HG03066 (cell line): ENCODE measurements at regions not wholly inside any gene's neighbourhood (a gene's known extent, or its start where the extent isn't known, plus 50 kb on each side); places are given as distances from the start of the nearest gene placed in this dataset.

Source experiments
- ATAC-seq: cut with Tn5 transposase; IDR thresholded peaks from one replicate; pipeline ENCODE4 v1.9.1; 2021; ENCODE audit warnings: low read depth; ENCODE audit not compliant: unreplicated experiment

DNA sequence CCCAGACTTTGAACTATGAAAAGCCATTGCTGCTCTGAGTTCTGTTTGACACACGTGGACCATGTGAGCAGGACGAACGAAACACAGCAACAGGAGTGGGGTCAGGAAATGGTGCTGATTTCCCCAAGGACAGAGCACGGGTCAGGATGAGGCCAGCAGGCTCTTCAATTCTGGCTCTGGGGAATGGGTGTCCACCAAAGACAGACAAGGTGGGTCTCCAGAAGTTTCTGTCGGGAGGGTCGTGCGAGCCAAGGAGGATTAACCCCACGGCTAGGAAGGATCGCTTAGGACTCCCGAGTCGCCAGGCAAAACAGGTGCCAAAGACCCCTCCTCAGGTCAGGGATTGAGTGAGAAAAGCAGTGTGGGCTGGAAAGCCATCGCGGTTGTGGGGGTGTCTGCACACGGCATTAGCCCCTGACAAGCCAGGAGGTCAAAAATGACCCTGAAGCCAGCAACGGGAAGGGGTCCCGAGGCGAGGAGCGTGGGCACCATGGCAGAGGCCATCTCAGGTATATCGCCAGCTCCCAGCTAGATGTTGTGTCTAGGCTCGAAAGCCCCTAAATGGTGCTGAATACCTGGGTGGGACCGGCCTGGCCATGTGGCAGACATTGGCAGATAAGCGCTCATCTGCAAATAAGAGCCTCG lies 213.9 kb upstream of the SALL3 start:
- no peak for ATAC-seq

DNA sequence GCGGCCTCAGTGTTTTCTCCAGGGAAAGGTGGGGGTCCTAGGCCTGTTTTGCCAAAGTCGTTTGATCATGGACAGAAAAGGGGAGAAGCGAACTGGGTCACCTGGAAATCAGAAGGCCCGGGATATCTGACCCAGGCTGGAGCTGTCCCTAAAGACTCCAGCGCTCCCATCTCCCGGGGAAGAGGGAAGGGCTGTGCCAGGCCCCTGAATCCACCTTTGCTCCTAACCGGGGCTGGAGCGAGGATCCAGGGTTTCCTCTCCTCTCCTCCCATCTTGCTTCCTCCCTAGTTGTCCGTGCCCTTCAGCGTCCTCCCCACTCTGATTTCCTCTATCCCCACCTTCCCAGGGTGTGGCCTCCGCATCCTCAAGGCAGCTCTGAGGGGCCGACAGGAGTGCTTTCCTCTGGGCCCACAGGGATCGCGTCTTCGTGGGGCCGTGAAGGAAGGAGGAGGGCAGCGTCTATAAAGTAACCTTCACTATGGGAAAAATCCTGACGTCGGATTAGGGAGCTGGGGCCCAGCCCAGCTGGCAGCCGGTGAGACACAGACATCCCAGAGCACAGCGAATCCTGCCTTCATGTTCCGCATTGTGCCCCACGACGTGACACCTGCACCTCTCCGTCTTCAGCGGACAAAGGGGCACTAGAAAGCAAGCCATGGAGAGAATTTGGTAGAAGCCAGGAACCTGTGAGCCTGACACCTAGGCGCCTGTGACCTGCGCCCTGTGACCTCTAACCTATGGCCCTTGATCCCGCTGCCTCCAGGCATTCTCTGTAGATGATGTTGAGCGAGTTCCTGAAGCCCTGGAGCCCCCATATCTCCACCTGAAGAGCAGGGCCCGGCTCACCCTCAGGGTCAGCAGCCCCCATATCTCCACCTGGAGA lies 212.7 kb upstream of the SALL3 start:
- ATAC-seq = no peak

DNA sequence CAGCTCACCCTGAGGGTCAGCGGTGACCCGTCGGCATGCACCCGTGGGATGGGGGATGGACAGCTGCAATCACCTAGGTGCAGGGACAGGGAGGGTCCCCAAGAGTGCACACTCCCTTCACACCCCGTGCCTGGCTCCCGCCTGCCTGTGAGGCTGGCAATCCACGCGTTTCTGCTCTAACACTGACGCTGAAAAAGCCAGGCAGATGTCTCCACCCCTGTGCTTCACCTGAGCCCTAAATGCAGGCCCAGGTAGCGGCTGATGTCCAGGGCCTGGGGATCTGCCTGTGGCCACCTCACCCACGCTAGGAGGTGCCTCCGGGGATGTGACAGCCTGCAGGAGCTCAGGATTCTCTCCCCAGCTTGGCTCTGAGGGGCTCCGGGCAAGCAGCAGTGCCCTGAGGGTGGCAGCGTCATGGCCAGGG lies 212.0 kb upstream of the SALL3 start:
- no peak for ATAC-seq

DNA sequence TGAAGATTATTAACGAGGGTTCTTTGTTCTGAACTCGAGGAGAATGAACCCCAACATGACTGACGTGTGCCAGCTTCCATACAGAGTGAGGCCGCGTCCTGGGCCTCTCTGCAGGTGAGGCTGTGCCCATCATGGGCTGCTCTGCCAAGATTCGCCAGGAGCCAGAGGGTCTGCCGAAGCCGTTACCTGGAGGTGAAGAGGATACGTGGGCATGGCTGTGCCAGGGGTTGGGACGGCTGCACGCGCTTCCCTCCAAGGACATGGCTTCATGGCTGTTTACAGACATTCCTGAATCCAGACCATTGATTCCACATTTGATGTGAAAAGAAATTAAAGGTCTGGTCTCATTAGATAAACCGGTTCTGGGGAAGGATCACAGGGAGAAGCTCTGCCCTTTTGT lies 211.4 kb upstream of the SALL3 start:
- no peak for ATAC-seq

DNA sequence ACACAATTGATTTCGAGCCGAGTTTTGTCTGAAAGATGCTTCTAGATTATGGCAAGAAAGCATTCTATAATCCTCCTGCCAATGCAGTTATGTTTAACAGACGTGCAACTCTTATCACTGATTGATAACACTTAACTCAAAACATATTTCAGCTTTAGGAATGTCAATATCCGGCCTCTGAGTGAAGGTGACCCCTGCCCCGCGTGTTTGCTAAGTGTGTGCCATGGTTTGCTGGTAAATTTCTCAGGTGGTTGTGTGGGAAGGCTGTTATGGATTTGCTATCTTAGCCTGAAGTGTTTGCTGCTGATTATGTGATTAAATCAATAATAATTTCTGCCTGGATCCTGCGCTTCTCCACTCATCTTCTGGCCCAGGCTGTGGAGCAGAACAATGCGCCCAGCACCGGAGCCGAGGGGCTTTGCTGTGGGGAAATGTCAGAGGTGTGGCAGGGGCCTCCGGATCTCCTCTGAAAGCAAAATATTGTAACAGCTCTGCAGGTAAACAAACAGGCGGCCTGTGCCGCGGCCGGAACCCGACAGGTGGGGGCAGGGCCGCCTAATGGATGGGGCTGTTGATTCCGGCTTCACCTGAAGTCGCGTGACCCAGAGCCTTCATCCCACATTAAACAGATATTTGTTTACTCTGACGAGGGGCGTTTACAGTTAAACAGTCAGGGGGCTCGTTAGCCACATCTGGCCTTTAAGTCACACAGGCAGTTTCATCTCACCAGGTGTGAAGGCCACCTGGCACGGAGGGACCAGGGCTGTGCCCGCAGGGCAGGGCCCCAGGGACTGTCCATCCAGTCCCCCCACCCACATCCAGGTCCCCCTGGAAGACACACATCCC lies 210.7 kb upstream of the SALL3 start:
- ATAC-seq = no peak

DNA sequence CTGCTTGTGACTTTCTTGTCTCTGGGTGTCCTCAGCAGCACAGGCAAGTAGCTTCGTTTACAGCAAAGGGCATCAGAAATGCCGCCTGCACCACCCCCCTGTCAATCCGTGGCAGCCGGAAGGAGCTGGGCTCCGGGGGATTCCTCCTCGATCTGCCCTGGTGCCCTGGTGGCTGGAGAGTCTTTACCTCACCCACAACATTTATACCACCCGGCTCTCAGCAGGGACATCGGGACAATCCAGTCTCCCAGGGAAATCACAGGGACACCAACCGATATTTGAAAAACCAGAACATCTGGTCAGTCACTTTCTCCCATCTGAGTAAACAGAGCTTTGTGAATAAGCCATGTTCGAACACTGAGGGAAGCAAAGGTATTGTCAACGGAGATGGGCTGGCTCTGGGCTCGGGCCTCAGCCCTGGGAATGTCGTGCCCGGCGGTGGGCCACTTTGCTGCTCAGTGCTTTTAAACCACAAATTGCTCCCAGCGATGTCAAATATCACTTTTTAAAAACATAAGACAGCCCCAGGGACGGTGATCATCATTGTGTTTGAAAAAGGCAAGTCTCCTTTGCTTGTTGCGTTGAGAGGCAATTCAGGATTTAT lies 210.0 kb upstream of the SALL3 start:
- ATAC-seq = no peak

DNA sequence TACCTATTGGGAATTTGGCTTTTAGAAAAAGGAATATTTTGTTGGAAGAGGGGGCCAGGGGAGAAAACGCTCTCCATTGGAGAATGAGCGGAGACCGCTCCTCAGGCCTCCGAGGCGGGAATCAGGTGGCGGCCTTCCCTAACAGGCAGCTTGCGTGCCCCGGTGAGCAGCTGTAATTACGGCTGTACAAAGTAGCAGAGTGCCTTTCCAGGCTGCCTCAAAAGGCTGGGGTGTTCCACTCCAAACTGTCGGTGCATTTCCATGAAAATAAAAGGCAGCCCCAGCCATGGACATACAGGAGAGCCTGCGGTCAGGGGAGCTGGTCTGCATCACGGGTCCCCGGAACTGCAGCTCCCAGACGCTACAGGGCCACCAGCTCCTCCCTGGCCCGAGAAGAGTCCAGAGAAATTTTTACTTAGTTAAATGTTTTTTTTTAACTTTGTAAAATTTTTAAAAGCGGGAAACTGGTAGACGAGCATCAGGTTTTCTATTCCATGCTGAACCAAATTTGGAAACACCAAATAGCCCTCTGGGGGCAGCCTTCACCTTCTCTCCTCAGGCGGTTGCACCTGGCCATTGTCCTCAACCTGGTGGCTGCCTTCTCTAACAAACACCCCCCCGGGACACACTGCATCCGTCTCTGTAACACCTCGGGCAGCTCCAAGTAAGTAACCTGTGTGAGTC lies 209.3 kb upstream of the SALL3 start:
- ATAC-seq = no peak

DNA sequence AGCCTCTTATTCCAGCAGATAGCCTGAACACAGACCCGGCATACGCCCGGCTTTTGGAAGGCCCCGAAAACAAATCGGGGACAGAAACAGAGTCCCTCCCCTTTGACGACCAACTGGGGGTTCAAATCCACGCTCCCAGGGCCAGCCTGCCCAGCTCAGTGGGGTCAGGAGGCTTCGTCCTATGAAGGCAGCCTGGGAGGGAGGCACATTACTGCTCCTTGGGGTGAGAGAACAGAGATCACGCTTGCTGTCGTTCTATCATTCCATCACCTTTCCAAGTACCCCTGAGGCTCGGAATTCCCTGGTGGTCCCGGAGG lies 208.8 kb upstream of the SALL3 start:
- ATAC-seq = no peak

DNA sequence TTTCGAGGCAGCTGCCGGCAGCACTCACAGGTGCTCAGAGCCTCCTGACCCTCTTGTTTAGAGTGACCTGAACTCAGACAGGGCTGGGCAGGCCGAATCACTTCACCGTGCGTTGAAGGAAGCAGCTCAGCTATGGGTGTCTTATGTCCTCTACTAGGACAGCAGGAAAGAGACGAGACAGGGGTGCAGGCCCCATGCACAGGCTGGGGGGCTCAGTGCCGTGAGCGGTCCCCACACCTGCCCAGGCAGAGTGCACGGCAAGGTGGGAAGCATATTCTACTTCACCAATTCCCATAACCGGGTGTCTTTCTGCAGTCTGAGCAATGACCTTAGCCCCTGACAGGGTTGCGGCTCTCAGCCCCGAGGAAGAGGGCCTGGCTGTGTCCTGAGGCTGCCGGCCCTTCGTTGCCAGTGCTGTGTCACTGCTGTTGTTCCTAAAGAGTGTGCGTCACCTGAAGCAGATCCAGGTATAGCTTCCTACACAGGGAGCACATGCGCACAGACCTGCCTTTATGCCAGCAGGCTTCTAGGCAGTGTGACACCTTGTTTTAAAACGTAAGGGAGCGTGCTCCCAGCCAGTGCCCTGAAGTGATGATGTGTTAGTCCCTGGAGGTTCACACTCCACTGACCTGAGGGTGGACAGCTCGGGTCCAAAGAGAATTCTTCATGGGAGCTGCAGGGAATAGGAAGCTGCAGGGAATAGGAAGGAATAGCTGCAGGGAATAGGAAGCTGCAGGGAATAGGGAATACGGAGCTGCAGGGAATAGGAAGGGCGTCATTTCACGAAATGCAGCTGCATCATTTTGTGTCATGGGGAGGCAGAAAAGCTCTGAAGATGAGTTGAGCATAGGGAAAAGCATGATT lies 207.9 kb upstream of the SALL3 start:
- no peak for ATAC-seq

DNA sequence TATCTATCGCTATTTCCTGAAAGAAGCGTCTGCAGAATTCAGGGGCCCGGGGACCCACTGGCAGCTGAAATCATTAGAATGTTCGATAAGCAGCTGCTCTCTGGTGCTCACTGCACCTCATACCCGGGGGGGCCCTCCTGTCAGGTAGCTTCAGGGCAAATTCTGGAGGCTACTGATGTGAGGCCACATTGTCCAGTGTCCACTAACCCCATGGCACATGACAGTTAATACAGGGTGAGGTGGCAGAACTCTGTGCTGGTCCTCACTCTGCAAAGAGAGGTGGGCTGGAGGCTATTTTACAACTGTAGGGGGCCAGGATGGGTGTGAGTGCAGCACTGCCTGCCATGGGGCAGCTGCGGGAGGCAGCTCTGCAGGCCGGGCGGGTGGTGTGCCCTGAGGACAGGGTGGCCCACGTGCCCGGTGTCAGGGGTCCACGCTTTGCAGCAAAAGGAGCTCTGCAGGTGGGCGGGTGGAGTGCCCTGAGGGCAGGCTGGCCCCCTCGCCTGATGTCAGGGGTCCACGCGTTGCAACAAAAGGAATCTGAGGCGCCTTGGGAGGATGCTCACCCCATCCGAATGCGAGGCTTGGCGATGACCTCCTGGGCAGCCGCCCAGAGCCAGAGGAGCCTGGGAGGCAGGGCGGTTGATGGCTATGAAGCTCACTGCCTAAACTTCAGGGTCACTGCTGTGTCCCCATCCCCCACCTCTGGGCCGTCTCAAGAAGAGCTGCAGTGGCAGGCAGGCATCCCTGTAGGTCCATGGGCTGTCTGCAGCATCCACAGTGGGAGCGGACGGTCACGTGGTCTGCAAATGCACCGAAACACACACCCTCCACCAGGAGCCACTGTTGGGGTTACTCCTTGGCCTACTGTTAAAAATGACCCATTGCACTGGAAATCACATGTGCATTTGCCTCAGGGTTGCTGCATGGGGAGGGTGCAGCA lies 207.0 kb upstream of the SALL3 start:
- no peak for ATAC-seq

DNA sequence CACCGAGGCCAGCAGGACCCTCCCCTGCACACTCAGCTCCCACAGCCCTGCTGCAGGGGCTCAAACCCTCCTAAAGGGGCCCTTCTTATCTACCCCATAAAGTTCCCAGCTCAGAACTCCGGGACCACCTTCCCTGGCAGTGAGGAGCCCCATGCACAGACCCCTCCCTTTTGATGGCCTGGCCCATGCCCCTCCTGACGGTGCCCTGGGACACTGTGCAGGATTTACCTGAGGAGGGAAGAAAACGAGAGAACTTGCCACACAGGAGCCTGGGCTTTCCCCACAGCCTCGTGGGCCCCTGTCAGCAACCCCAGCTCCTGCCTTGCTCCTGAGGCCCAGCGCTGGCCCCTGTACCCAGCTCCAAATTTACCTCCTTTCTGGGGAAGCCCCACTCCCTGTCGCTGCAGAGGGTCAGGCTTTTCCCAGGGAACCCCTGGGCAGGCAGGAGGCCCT lies 206.3 kb upstream of the SALL3 start:
- no peak for ATAC-seq

DNA sequence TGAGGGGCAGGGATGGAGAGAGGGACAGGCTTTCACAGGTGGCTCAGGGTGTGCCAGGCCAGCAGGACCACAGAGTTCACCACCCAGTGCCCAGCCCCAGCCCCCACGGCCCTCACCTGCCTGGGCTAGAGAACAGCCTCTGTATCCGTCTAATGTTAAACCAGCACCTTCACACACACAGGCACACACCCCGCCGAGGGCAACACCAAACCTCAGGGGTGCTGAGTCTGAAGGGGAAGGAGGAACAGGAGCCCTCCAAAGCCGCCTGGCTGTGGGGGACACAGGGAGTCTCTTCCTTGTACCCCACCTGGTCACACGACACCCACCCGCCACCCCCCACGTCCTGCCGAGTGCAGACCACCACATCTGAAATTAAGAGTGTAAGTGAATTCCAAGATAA lies 205.8 kb upstream of the SALL3 start:
- ATAC-seq = no peak

DNA sequence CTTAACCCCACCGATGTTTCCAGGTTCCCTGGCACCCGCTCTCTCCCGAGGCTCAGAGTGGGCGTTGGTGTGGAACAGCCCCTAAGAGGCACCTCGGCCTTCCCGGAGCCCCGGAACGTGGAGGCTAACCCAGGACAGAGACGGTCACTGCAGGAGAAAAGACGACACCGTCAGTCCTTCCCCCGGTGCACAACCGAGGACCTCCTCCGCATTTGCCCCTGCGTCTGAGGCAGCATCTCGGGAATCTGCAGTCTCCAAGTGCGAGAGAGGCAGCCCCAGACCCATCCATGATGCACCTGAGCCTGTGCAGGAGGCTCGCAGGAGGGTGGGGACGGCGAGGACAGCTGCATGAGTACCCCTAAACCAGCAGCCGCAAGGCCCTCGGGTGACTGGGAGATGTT lies 204.9 kb upstream of the SALL3 start:
- no peak for ATAC-seq

DNA sequence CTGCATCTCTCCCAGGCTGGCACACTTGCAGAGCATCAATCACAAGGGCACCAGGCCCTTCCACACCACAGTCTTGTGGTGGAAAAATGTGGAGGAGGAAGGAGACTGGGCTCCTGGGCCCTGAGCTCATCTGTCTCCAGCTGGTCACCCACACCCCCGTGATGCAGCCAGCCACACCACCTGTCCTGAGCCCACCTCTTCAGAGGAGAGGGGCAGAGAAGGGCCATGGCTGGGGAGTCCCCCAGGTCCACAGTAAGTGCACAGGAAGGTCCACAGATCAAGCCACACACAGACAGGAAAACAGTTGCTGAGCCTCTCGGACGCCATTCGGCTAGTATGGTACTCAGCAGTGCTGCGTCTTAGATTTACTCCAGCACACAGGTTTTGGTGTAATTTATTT lies 203.5 kb upstream of the SALL3 start:
- ATAC-seq = no peak

DNA sequence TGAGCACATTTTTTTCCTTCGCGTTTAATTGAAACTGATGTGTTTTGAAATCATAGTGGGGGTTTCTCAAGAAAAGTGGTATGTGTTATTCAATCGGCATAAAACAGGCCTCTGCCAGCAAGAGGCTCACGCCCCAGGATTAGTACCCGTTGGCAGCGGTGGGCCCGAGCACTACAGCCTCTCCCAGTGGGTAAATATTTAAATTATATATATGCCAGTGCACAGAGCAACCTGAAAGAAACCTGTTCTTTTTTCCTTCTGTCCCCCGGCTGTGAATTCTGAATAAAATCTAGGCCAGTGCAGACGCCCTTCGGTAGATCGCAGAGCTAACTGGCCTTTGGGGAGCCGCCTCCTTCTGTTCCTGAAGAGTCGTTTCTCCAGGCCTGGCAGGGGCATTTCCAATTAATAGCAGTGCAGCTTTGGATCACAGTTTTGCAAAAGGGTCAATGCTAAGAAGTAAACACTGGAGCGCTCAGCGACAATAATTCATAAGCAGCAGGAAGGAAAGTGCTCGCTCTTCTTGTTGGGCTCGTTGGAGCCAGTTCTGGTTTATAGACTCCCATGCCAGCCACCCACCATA lies 202.8 kb upstream of the SALL3 start:
- ATAC-seq = no peak

DNA sequence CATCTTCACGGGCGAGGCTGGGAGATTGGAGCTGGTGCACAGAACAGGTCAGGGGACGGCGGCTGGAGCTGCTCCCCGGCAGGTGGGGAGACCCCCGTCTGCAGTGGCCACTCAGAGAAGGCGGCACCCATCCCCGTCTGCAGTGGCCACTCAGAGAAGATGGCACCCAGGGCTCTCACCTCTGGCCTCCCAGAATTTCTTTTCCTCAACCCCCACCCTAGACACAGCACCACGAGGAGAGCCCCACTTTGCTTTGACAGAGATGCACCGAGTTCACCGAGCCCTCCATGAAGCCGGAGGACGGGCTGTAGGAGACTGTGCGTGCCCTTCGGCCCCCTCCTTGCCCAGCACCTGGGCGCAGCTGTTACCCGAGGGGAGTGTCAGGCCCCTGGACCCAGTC lies 201.6 kb upstream of the SALL3 start:
- ATAC-seq = no peak

DNA sequence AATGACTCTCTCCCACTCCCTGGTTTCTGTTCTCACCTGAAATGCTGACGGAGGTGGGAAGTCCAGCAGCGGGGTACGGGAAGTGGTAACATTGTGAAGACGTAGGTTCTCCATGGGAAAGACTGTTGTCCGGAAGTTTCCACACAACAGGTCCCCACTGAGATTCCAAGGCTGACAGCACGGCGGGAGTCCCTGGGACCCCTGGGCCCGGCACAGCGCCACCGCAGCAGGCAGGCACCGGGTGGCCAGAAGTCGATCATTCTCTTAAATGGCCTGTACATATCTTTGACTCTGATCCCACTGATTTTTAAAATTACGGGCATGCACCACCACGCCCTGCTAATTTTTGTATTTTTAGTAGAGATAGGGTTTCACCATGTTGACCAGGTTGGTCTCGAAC lies 201.0 kb upstream of the SALL3 start:
- ATAC-seq = no peak
